ENCODE measurements at regions not wholly inside any gene's neighbourhood (a gene's known extent, or its start where the extent isn't known, plus 50 kb on each side); places are given as distances from the start of the nearest gene placed in this dataset.

- TF ChIP-seq GATA3 (IDR thresholded peaks at IDR 0.05; ENCODE audit: low read depth, low read length) (no peak), GATA2 (IDR thresholded peaks at IDR 0.05; ENCODE audit: low read depth, low read length) (no peak)
Observed at GRCh38 chrX:69046996-69047490, 118.2 kb downstream of the PJA1 start.

Data from SH-SY5Y (cell line).